T-helper 17 cell (primary cell): ENCODE measurements at regions not wholly inside any gene's neighbourhood (a gene's known extent, or its start where the extent isn't known, plus 50 kb on each side); places are given as distances from the start of the nearest gene placed in this dataset.
"Not testable (repeated sequence)": the region's sequence is repeated elsewhere in the genome, so short reads cannot be mapped to it uniquely, and the experiment has no call there.

Experiments
- ATAC-seq: fragments of 150-1000 bp; cut with Tn5 transposase; 2 replicates; pipeline ENCODE4 v1.10.0; 2021; ENCODE audit warnings: mild to moderate bottlenecking, moderate library complexity
- DNase-seq, 3 donors: peaks; one replicate each; pipeline versions ENCODE4 v3.0.0 to v3.0.0-alpha.2; 2020 to 2021
- H3K9me3 ChIP-seq: one replicate; pipeline ENCODE4 v1.7.0; 2013; ENCODE audit warnings: low read length, mild to moderate bottlenecking; ENCODE audit not compliant: control insufficient read depth, poor library complexity, severe bottlenecking
- H3K27ac Mint-ChIP-seq: one replicate; pipeline ENCODE4 v1.8.0; 2022; ENCODE audit warnings: mild to moderate bottlenecking, moderate library complexity, mixed read lengths
- H3K27me3 Mint-ChIP-seq: one replicate; pipeline ENCODE4 v1.8.0; 2022; ENCODE audit warnings: mixed read lengths
- H3K36me3 Mint-ChIP-seq: one replicate; pipeline ENCODE4 v1.8.0; 2022; ENCODE audit warnings: low read depth, mixed read lengths
- H3K4me1 Mint-ChIP-seq: one replicate; pipeline ENCODE4 v1.8.0; 2022; ENCODE audit warnings: mild to moderate bottlenecking, mixed read lengths
- H3K4me3 Mint-ChIP-seq: one replicate; pipeline ENCODE4 v1.8.0; 2022; ENCODE audit warnings: mild to moderate bottlenecking, moderate library complexity, mixed read lengths

- Mint-ChIP-seq H3K27ac (no peak overlapping the region), H3K36me3 (no peaks in the 10 kb centered on the region), H3K27me3 (no peaks in the 10 kb centered on the region), H3K4me1 (peaks cover 2% of the 10 kb centered on the region), H3K4me3 (no peak overlapping the region)
- ATAC-seq (no peak), DNase-seq (no peak)
- no peaks in the 10 kb centered on the region for H3K9me3 ChIP-seq
Observed at GRCh38 chr7:13105209-13105608, 417.8 kb downstream of the ARL4A start.

GRCh38 chr7:13106513-13106912 lies 419.1 kb downstream of the ARL4A start:
- Mint-ChIP-seq H3K36me3 (no peaks in the 10 kb centered on the region), H3K4me1 (peaks cover 2% of the 10 kb centered on the region), H3K27ac (no peak overlapping the region), H3K4me3 (no peak overlapping the region), H3K27me3 (no peaks in the 10 kb centered on the region)
- no peaks in the 10 kb centered on the region for H3K9me3 ChIP-seq
- no peak for ATAC-seq
- no peak for DNase-seq

DNA sequence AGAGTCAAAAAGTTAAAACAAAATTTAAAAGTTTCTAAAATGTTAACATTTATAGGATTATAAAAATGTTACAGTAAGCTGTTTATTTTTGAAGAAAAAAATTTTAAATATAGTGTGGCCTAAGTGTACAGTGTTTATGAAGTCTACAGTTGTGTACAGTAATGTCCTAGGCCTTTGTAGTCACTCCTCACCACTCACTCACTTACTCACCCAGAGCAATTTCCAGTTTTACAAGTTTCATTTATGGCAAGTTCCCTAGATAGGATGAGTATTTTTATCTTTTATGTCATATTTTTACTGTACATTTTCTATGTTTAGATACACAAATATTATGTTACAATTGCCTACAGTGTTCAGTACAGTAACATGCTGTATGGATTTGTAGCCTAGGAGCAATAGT lies 419.9 kb downstream of the ARL4A start:
- no peak overlapping the region for H3K27ac Mint-ChIP-seq

DNA sequence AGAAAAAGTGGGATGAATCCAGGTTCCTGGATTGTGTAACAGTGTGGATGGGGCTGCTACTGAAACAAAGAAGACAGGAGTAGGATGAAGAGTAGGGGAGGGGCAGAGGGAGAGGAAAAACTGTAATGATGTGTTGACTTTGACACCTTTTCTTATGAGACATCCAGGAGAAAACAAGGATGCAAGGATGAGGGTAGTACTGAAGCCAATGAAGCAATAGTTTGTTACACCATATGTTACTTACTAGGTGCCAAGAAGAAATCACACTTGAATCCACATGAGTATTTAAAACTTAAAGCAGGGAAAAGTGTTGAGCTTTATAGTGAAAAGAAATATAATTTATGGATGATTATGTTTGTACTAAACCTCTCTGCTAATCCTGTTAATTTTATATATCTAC lies 420.6 kb downstream of the ARL4A start:
- Mint-ChIP-seq H3K27me3 (no peaks in the 10 kb centered on the region), H3K4me3 (no peak overlapping the region), H3K27ac (no peak overlapping the region), H3K4me1 (peaks cover 2% of the 10 kb centered on the region), H3K36me3 (no peaks in the 10 kb centered on the region)
- DNase-seq = no peak
- ATAC-seq = no peak
- no peaks in the 10 kb centered on the region for H3K9me3 ChIP-seq

More for the DNA sequence above, 419.9 kb downstream of the ARL4A start:
- H3K4me1 Mint-ChIP-seq = peaks cover 2% of the 10 kb centered on the region
- H3K36me3 Mint-ChIP-seq = no peaks in the 10 kb centered on the region
- no peaks in the 10 kb centered on the region for H3K27me3 Mint-ChIP-seq
- no peak for ATAC-seq
- H3K4me3 Mint-ChIP-seq = no peak overlapping the region
- H3K9me3 ChIP-seq = no peaks in the 10 kb centered on the region
- DNase-seq = no peak

- ATAC-seq (no peak), DNase-seq (no peak)
- Mint-ChIP-seq H3K4me3 (no peak overlapping the region), H3K27ac (no peak overlapping the region), H3K4me1 (peaks cover under 1% of the 10 kb centered on the region), H3K27me3 (no peaks in the 10 kb centered on the region), H3K36me3 (no peaks in the 10 kb centered on the region)
- H3K9me3 ChIP-seq = no peaks in the 10 kb centered on the region
Observed at GRCh38 chr7:13109201-13109600, 421.8 kb downstream of the ARL4A start.

GRCh38 chr7:13110107-13110506 lies 422.7 kb downstream of the ARL4A start:
- no peaks in the 10 kb centered on the region for H3K9me3 ChIP-seq
- Mint-ChIP-seq H3K4me3 (no peak overlapping the region), H3K27me3 (peaks cover 6% of the 10 kb centered on the region), H3K36me3 (no peaks in the 10 kb centered on the region), H3K4me1 (no peaks in the 10 kb centered on the region), H3K27ac (no peak overlapping the region)
- ATAC-seq = no peak
- no peak for DNase-seq

DNA sequence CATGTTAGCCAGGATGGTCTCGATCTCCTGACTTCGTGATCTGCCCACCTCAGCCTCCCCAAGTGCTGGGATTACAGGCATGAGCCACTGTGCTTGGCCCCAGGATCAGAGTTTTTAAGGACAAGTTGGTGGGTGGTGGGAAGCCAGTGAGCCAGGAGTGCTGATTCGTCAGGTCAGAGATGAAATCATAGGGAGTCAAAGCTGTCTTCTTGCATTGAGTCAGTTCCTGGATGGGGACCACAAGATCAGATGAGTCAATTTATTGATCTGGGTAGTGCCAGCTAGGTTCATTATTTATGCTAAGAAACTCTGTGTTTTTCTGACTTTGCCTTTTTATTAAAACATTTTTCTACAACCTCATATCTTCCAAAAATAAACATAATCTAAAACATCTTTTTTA lies 423.8 kb downstream of the ARL4A start:
- H3K36me3 Mint-ChIP-seq = no peaks in the 10 kb centered on the region
- H3K4me1 Mint-ChIP-seq = no peaks in the 10 kb centered on the region
- DNase-seq = no peak
- H3K27me3 Mint-ChIP-seq = peaks cover 6% of the 10 kb centered on the region
- no peak overlapping the region for H3K27ac Mint-ChIP-seq
- H3K9me3 ChIP-seq = no peaks in the 10 kb centered on the region
- no peak for ATAC-seq
- H3K4me3 Mint-ChIP-seq = no peak overlapping the region

DNA sequence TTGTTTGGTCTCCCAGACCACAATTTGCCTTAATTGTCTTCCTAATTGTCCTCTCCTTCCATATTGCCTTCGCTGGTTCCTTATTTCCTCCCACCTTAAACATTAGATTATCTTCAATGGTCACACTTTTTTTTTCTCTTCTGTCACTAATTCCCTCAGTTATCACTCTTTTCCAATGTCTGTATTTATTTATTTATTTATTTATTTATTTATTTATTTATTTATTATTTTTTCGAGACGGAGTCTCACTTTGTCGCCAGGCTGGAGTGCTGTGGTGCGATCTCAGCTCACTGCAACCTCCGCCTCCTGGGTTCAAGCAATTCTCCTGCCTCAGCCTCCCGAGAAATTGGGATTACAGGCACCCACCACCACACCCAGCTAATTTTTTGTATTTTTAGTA lies 426.8 kb downstream of the ARL4A start:
- H3K9me3 ChIP-seq, ATAC-seq, H3K27ac Mint-ChIP-seq, DNase-seq, H3K4me3 Mint-ChIP-seq, H3K27me3 Mint-ChIP-seq, H3K4me1 Mint-ChIP-seq, H3K36me3 Mint-ChIP-seq: not testable (repeated sequence)

DNA sequence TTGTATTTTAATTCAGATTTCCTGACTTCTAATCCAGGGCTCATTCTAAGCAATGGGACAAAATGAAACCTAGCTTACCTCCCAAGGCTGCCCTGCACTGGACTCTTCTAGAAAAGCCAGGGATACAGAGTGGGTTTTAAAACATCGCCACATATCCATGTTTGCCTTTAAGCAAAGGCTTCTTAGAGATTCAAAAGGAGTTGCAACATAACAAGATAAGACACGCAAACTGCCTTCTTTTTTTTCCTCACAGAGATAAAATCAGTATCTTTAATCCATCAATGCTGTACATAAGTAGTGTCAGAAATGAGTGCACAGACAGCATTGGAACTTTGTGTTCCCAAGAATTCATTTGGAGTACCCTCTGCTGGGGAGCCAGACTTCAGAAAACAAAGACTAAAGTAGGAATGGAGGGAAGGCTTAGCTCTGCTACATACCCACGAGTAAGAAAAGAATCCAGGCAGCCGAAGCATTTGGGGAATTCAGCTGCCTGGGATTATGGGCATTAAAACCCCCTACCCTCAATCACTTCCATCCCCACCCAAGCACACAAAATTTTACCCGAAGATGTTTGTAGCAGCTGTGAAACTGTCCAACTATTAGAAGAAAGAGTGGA lies 427.8 kb downstream of the ARL4A start:
- Mint-ChIP-seq H3K4me3 (no peak overlapping the region), H3K4me1 (peaks cover 9% of the 10 kb centered on the region), H3K36me3 (no peaks in the 10 kb centered on the region), H3K27me3 (peaks cover 6% of the 10 kb centered on the region), H3K27ac (no peak overlapping the region)
- DNase-seq (no peak), ATAC-seq (no peak)
- H3K9me3 ChIP-seq = no peaks in the 10 kb centered on the region

GRCh38 chr7:13115855-13116254 lies 428.4 kb downstream of the ARL4A start:
- H3K4me3 Mint-ChIP-seq = no peak overlapping the region
- no peaks in the 10 kb centered on the region for H3K9me3 ChIP-seq
- H3K27ac Mint-ChIP-seq = no peak overlapping the region
- peaks cover 9% of the 10 kb centered on the region for H3K4me1 Mint-ChIP-seq
- no peak for ATAC-seq
- no peak for DNase-seq
- peaks cover 6% of the 10 kb centered on the region for H3K27me3 Mint-ChIP-seq
- H3K36me3 Mint-ChIP-seq = no peaks in the 10 kb centered on the region

DNA sequence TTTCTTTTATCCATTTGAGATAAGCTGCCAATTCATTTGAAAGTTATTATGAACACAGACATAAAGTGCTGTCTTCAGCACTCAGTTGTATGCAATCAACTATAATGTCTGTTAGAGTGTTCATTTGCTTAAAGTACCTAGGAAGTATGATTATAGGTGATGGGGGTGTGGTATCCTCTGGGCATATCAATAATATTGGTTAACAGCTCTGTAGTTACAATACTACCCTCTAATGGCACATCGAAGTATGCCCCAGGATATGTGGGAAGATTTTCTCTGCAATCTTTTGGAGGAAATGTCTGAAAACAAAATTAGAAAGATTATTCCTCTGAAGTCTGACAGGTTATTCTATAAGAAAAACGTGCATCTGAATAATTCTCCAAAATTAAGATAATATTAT lies 429.7 kb downstream of the ARL4A start:
- Mint-ChIP-seq H3K4me1 (peaks cover 9% of the 10 kb centered on the region), H3K27me3 (peaks cover 6% of the 10 kb centered on the region), H3K4me3 (no peak overlapping the region), H3K36me3 (no peaks in the 10 kb centered on the region), H3K27ac (peak overlapping the region; percentile 57)
- H3K9me3 ChIP-seq = no peaks in the 10 kb centered on the region
- ATAC-seq = no peak
- no peak for DNase-seq

DNA sequence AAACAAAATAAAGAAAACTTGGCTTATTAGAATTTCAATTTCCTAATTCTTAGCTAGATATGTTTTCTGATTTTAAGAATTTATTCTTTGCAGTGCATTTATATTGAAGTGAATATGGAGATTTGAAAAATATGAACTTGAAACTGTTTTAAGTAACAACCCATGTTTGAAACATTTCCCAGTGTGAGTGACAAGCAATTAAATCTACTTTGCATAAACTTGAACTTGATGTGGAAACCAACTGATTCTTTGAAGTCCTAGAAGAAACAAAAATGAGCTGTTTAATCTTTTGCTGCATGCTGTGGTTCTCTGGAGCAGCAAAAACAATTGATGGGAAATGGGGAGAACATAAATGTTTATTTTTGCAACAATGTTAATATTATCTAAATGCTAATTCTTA lies 430.2 kb downstream of the ARL4A start:
- Mint-ChIP-seq H3K27me3 (peaks cover 6% of the 10 kb centered on the region), H3K4me3 (no peak overlapping the region), H3K27ac (no peak overlapping the region), H3K4me1 (peaks cover 9% of the 10 kb centered on the region), H3K36me3 (no peaks in the 10 kb centered on the region)
- DNase-seq (no peak), ATAC-seq (no peak)
- no peaks in the 10 kb centered on the region for H3K9me3 ChIP-seq

- not testable (repeated sequence) for H3K9me3 ChIP-seq, H3K4me3 Mint-ChIP-seq, H3K36me3 Mint-ChIP-seq, H3K4me1 Mint-ChIP-seq, ATAC-seq, DNase-seq, H3K27ac Mint-ChIP-seq
- peaks cover 16% of the 10 kb centered on the region for H3K27me3 Mint-ChIP-seq
Observed at GRCh38 chr7:13124629-13125028, 437.2 kb downstream of the ARL4A start.

GRCh38 chr7:13126347-13126746 lies 438.9 kb downstream of the ARL4A start:
- peaks cover 24% of the 10 kb centered on the region for H3K27me3 Mint-ChIP-seq
- ATAC-seq (no peak), DNase-seq (no peak)
- no peaks in the 10 kb centered on the region for H3K4me1 Mint-ChIP-seq
- no peak overlapping the region for H3K27ac Mint-ChIP-seq
- H3K4me3 Mint-ChIP-seq = no peak overlapping the region
- no peaks in the 10 kb centered on the region for H3K9me3 ChIP-seq
- peaks cover 4% of the 10 kb centered on the region for H3K36me3 Mint-ChIP-seq
